Brain microvascular endothelial cell (primary cell): ENCODE measurements at regions not wholly inside any gene's neighbourhood (a gene's known extent, or its start where the extent isn't known, plus 50 kb on each side); places are given as distances from the start of the nearest gene placed in this dataset.

ENCODE experiments used
- DNase-seq: peaks from one replicate; pipeline ENCODE4 v3.0.0-alpha.2; 2020
- H3K27ac ChIP-seq: fragments of 250-450 bp; sonication (Bioruptor Pico); 2 replicates; pipeline ENCODE4 v1.5.1; 2020; ENCODE audit warnings: mild to moderate bottlenecking, moderate library complexity
- H3K27me3 ChIP-seq: fragments of 250-450 bp; sonication (Bioruptor Pico); replicated peaks from 2 replicates; pipeline ENCODE4 v1.5.1; 2020; ENCODE audit warnings: mild to moderate bottlenecking
- H3K36me3 ChIP-seq: fragments of 250-450 bp; sonication (Bioruptor Pico); replicated peaks from 2 replicates; pipeline ENCODE4 v1.5.1; 2020; ENCODE audit warnings: mild to moderate bottlenecking
- H3K4me3 ChIP-seq: 2 replicates; pipeline ENCODE4 v1.5.1; 2011; ENCODE audit warnings: low read depth, mild to moderate bottlenecking, control low read depth, low read length, moderate library complexity
- in situ Hi-C: cut with HindIII; loops from 2 replicates; pipeline ENCODE4 v1.10.0; 2017; ENCODE audit warnings: low sequenced_read_pairs, low pct_ligation_motif_present
- TF ChIP-seq, protein P1 (sequence below): IDR thresholded peaks from 2 replicates; pipeline ENCODE4 v1.5.1; 2011; ENCODE audit warnings: low read depth, mild to moderate bottlenecking, moderate library complexity, low read length, control low read depth, inconsistent platforms; ENCODE audit errors: missing control alignments

DNA sequence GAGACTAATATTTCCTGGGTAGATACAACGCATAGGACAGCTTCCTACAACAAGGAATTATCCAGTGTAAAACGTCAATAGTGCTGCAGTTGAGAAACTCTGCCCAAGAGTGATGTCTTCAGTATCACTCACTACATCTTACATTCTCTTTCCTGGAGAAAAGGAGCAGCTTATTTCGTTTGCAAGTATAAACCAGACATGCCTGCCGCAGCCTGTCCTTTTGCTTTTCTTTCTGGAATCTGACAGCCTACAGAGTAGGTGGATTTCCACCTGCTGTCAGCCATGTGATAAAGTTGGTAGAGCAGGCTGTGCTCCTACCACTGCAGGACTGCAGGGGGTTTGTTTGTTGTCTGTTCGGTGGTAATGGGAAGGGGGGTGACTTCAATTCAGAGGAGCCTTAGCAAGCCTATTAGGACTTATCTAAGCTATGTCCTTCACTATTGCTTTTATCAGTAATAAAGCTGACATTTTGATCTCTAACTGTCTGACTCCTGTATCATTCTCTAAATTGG, 439.1 kb downstream of the GRB14 start:
- no peak overlapping the region for H3K27ac ChIP-seq
- no peak overlapping the region for H3K4me3 ChIP-seq
- in situ Hi-C loops, result no loop called here
- TF ChIP-seq, protein P1, sequence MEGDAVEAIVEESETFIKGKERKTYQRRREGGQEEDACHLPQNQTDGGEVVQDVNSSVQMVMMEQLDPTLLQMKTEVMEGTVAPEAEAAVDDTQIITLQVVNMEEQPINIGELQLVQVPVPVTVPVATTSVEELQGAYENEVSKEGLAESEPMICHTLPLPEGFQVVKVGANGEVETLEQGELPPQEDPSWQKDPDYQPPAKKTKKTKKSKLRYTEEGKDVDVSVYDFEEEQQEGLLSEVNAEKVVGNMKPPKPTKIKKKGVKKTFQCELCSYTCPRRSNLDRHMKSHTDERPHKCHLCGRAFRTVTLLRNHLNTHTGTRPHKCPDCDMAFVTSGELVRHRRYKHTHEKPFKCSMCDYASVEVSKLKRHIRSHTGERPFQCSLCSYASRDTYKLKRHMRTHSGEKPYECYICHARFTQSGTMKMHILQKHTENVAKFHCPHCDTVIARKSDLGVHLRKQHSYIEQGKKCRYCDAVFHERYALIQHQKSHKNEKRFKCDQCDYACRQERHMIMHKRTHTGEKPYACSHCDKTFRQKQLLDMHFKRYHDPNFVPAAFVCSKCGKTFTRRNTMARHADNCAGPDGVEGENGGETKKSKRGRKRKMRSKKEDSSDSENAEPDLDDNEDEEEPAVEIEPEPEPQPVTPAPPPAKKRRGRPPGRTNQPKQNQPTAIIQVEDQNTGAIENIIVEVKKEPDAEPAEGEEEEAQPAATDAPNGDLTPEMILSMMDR, result no peak
- DNase-seq, result no peak
- H3K36me3 ChIP-seq, result no peaks in the 10 kb centered on the region
- no peaks in the 10 kb centered on the region for H3K27me3 ChIP-seq

DNA sequence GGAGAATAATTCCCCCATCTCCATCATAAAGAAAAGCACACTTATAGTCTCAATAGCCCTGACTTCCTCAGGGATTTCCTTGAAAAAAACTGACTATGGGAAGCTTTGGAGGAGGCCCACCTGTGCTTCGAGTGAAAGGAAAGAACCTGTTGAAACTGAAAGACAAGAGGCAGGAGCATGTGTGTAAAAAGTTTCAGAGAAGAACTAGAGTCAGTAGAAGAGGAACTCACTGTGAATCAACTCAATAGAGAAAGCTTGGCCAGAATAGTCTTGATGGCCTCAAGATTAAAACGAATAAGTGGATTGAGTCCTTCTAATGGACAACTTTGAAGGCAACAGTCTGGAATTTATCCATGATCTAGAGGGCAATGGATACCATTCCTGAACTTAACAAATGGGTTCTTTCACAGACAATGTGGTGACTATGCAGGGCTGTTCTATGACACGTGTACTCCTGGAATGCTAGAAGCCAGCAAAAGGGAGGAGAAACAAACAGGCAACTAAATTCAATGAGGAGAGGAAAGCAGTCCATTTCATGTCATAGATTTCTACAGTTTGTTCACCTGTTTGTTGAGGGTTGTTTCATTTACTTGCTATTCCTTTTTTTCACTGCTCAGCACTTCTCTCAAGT, 442.3 kb downstream of the GRB14 start:
- Histone ChIP-seq H3K36me3 (no peaks in the 10 kb centered on the region), H3K27me3 (no peaks in the 10 kb centered on the region), H3K4me3 (no peak overlapping the region), H3K27ac (no peak overlapping the region)
- TF ChIP-seq, protein P1, result no peak
- in situ Hi-C loops, result no loop called here
- peak; percentile 22 for DNase-seq

DNA sequence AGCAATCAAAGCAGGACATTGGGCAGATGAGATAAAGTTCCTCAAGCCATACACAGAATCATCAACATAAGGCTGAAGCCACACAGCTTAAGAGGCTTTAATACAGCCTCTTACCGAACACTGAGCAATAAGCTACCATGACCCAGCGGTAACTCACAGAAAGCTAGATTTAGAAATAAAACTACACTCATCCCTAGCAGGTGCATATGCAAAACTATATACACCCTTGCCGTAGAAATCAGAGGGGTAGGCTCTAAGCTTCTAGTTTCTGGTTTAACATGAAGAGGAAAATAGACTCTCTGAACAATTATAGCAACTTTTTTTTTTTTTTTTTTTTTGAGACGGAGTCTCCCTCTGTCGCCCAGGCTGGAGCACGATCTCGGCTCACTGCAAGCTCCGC, 428.8 kb upstream of the FIGN start:
- in situ Hi-C loops, result no loop called here
- TF ChIP-seq, protein P1, result no peak

DNA sequence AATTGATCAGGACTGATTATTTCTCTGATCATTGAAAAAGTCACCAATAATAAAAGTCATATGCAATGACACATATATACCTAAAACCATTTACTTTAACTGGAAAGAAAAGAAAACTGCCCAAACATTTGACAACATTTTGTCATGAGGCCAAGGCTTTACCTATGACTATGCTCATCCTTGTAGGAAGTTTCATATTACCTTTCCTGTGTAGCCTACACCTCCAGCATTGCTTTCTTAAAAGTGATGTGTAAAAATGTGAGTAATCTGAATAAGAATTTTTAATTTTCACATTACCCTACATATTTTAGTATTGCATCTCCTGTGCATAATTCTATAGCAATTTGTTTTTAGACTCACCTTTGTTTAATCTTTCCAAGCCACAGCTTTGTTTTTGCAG, 419.8 kb upstream of the FIGN start:
- TF ChIP-seq, protein P1, result no peak
- in situ Hi-C loops, result no loop called here
- no peaks in the 10 kb centered on the region for H3K27me3 ChIP-seq
- DNase-seq, result no peak
- no peaks in the 10 kb centered on the region for H3K36me3 ChIP-seq
- H3K27ac ChIP-seq, result no peak overlapping the region
- H3K4me3 ChIP-seq, result no peak overlapping the region

More for the DNA sequence above, 428.8 kb upstream of the FIGN start:
- Histone ChIP-seq H3K4me3 (no peak overlapping the region), H3K27me3 (no peaks in the 10 kb centered on the region), H3K36me3 (no peaks in the 10 kb centered on the region), H3K27ac (no peak overlapping the region)
- no peak for DNase-seq

DNA sequence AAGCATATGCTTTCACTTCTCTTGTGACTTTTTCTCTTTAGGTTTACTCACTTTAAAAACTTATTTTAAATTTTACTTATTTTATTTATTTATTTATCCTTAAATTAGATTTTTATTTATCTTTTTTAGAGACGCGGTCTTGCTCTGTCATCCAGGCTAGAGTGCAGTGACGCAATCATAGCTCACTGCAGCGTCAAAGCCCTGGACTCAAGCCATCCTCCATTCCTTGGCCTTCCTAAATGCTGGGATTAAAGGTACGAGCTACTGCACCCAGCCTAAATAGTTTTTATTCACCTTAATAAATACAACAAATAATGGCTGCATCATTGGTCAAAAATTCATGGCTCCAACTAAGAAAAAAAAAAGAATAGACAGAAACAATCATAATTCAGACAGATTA, 415.7 kb upstream of the FIGN start:
- TF ChIP-seq, protein P1, result no peak
- Histone ChIP-seq H3K27me3 (no peaks in the 10 kb centered on the region), H3K4me3 (no peak overlapping the region), H3K27ac (no peak overlapping the region), H3K36me3 (no peaks in the 10 kb centered on the region)
- in situ Hi-C loops, result no loop called here
- no peak for DNase-seq

DNA sequence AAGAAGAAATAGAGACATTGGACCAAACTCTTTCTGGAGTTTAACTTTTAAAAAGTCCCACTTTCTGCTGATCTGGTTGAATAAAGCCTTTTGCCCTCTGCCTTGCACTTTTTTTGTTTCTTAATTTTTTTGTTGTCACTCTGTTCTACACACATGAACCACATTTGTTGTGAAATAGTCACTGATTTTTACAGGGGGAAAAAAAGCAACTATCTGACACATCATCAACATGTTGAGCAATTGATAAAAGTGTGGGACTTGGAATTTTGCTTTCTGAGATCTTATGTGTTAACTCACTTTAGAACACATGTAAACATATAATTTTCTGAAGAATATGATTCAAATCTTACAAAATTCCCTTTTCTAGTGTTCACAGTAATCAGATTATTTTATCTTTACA, 414.8 kb upstream of the FIGN start:
- Histone ChIP-seq H3K27me3 (no peaks in the 10 kb centered on the region), H3K27ac (no peak overlapping the region), H3K36me3 (no peaks in the 10 kb centered on the region), H3K4me3 (no peak overlapping the region)
- TF ChIP-seq, protein P1, result no peak
- DNase-seq, result no peak
- in situ Hi-C loops, result no loop called here
